Upper lobe of left lung (tissue), 6 donors: ENCODE measurements at regions not wholly inside any gene's neighbourhood (a gene's known extent, or its start where the extent isn't known, plus 50 kb on each side); places are given as distances from the start of the nearest gene placed in this dataset.

Experiments used
- ATAC-seq, 2 donors: fragments of 200-7000 bp; cut with Tn5 transposase; one replicate each; pipeline ENCODE4 v1.9.1; 2022; ENCODE audit warnings: mild to moderate bottlenecking in 2 of 2, moderate library complexity in 2 of 2; ENCODE audit not compliant: low FRiP score in 2 of 2
- DNase-seq, 2 donors: peaks; one replicate each; pipeline ENCODE4 v3.0.0-alpha.2; 2019 to 2020
- H3K27ac ChIP-seq, 4 donors: fragments of 200-600 bp; sonication (generic); one replicate each; pipeline ENCODE4 v1.5.1; 2016 to 2019
- H3K27me3 ChIP-seq, 4 donors: fragments of 200-600 bp; sonication (generic); one replicate each; pipeline ENCODE4 v1.5.1; 2017 to 2019
- H3K36me3 ChIP-seq, 4 donors: fragments of 200-600 bp; sonication (generic); one replicate each; pipeline ENCODE4 v1.5.1; 2016 to 2019
- H3K4me1 ChIP-seq, 4 donors: fragments of 200-600 bp; sonication (generic); one replicate each; pipeline ENCODE4 v1.5.1; 2018 to 2019
- H3K4me3 ChIP-seq, 4 donors: fragments of 200-600 bp; sonication (generic); one replicate each; pipeline ENCODE4 v1.5.1; 2017 to 2019; ENCODE audit warnings: mild to moderate bottlenecking in 2 of 4, moderate library complexity in 1 of 4
- H3K9me3 ChIP-seq, 4 donors: fragments of 200-600 bp; sonication (generic); one replicate each; pipeline ENCODE4 v1.5.1; 2018 to 2019
- CTCF ChIP-seq, 6 experiments: fragments of 450-650 bp in 4 of 6; fragments of 200-600 bp in 2 of 6; sonication (generic) in 2 of 6; IDR thresholded peaks; one replicate each; pipeline ENCODE4 v1.5.1; 2016 to 2019; ENCODE audit warnings: antibody characterized with exemption in 6 of 6
- EP300 ChIP-seq, 4 donors: sonication (generic); formaldehyde crosslinking; IDR thresholded peaks; one replicate each; pipeline ENCODE4 v1.5.1; 2017; ENCODE audit warnings: antibody characterized with exemption in 4 of 4, control low read depth in 2 of 4
- POLR2A ChIP-seq, 4 donors: fragments of 450-650 bp; IDR thresholded peaks; one replicate each; pipeline ENCODE4 v1.5.1; 2016 to 2017; ENCODE audit warnings: antibody characterized with exemption in 4 of 4, mild to moderate bottlenecking in 2 of 4
- POLR2AphosphoS5 ChIP-seq, 2 donors: sonication (generic); formaldehyde crosslinking; IDR thresholded peaks; one replicate each; pipeline ENCODE4 v1.5.1; 2017; ENCODE audit warnings: antibody characterized with exemption in 2 of 2
- WGBS, 2 donors: methylation state at CpG; one replicate each; pipeline ENCODE4 v1.1.5; 2017 to 2018; 5-methylcytosine and 5-hydroxymethylcytosine counted together
- donor health status: DM: no; HTN: no; CAD: no; lungs with moderate emphysema.
- donor health status: DM: no; HTN: yes; CAD: no; lungs with severe emphysema.

DNA sequence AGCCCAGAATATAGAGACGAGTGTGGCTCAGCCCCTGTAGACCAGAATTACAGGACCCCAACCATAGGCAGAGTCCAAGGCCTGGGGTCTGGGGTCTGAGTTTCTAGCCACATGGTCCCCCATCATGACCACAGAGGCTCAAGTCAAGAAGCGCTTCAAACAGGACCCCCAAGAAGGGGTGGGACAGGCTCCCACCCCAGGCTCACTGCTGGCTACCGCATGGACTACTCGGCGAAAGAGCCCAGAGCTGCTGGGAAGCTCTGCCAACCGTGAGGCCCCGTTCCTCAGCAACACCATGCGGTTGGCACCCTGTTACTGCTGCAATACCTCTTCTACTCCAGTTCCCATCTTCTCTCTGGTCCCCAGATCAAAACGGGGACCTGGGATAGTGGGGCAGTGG lies 254.8 kb downstream of the TEX29 start:
- peaks cover 7 to 27% (median 20%) of the 10 kb centered on the region in 4 donors for H3K9me3 ChIP-seq
- TF ChIP-seq POLR2A (IDR thresholded peaks at IDR 0.05) (no peak), EP300 (IDR thresholded peaks at IDR 0.05) (no peak), POLR2AphosphoS5 (IDR thresholded peaks at IDR 0.05) (no peak), CTCF (IDR thresholded peaks at IDR 0.05) (no peak)
- no peaks in the 10 kb centered on the region for H3K27me3 ChIP-seq
- ATAC-seq (no peak), DNase-seq (no peak)
- H3K36me3 ChIP-seq, result no peaks in the 10 kb centered on the region
- H3K4me1 ChIP-seq, result no peaks in the 10 kb centered on the region
- no peak overlapping the region for H3K4me3 ChIP-seq
- no peak overlapping the region for H3K27ac ChIP-seq
- WGBS, 2 donors, result 81 to 93% methylated on average over 2 to 9 of the region's 9 CpGs

DNA sequence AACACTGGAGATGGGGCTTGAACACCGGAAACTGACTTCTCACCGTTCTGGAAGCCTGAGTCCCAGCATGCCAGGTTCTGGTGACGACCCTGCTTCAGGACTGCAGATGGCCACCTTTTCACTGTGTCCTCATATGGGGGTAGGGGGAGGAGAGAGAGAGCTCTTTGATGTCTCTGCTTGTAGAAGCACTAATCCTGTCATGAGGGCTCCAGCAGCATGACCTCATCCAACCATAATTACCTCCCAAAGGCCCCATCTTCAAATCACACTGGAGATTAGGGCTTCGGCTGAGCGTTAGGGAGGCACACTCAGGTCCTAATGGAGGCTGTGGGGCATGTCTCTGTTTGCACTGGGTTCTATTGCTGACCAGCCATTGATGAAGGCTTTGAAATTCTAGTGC lies 255.3 kb downstream of the TEX29 start:
- Histone ChIP-seq H3K27ac (no peak overlapping the region), H3K9me3 (peaks cover 7 to 30% (median 21%) of the 10 kb centered on the region in 4 donors), H3K4me3 (no peak overlapping the region), H3K36me3 (no peaks in the 10 kb centered on the region), H3K4me1 (no peaks in the 10 kb centered on the region), H3K27me3 (no peaks in the 10 kb centered on the region)
- TF ChIP-seq POLR2A (IDR thresholded peaks at IDR 0.05) (no peak), POLR2AphosphoS5 (IDR thresholded peaks at IDR 0.05) (no peak), EP300 (IDR thresholded peaks at IDR 0.05) (no peak), CTCF (IDR thresholded peaks at IDR 0.05) (no peak)
- WGBS, 2 donors, result 69 to 83% methylated on average over 5 of the region's 5 CpGs
- ATAC-seq, result no peak
- DNase-seq, result no peak

DNA sequence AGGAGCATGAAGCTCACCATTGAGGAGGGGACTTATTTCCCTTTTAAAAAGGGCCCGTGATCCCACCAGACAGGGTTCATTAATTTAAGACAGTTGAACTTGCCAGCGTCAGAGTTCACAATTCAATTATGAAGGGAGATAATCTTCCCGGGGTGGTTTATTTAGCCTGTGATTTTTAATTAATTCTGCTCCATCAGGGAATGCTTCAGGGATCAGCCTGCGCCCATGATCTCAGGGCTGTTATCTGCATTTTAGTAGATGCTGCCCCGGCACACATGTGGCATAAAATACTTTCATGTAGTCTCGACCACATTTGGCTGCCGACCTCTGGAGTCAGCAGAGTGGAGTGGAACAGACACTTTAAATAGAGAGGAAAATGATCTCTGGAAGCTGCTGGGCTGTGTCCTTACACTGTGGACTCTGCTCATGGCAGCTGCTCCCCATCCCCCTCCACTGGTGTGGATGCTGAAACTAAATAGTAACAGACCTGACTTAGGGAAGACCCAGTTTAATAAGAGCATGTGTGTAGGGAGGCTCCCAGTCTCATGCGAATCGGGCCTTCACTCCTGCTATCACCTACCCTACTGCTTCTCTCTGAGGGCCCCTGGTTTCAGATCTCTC lies 256.9 kb downstream of the TEX29 start:
- Histone ChIP-seq H3K36me3 (no peaks in the 10 kb centered on the region), H3K9me3 (peaks cover 7 to 31% (median 21%) of the 10 kb centered on the region in 4 donors), H3K4me3 (no peak overlapping the region), H3K4me1 (no peaks in the 10 kb centered on the region), H3K27me3 (no peaks in the 10 kb centered on the region), H3K27ac (no peak overlapping the region)
- TF ChIP-seq POLR2AphosphoS5 (IDR thresholded peaks at IDR 0.05) (no peak), EP300 (IDR thresholded peaks at IDR 0.05) (no peak), POLR2A (IDR thresholded peaks at IDR 0.05) (no peak), CTCF (IDR thresholded peaks at IDR 0.05) (no peak)
- WGBS, 2 donors, result 73 to 78% methylated on average over 9 of the region's 9 CpGs
- ATAC-seq, result no peak
- no peak for DNase-seq

GRCh38 chr13:111577956-111578605 lies 257.6 kb downstream of the TEX29 start:
- H3K4me1 ChIP-seq, result no peaks in the 10 kb centered on the region
- ATAC-seq, result peak in 1 of 2 donors; percentile 17
- TF ChIP-seq EP300 (IDR thresholded peaks at IDR 0.05), result no peak

DNA sequence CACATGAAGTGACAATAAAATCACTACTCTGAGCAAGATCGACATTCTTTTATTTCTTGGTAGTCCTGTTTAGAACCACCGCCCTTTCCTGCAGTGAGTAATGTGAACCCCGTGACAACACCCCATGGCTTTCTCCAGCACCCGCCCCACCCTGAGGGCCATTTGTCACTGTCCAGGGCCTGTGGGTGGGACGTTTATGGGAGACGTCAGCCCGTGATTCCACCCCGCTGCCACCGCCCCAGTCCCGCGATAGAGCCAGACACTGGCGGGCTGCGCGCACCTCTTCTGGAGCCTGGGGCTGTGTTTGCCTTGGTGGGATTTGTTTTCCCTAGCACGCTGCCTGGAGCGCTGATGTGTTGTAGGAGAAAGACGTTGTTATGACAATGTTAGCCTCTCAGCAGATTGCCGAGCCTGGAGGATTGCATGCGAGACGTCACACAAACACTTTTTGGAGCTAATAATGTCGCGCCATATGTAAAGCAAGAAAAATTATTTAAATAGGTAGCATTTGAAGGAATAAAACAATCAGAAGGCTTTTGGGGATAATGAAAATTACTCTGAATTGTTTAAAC lies 263.7 kb downstream of the TEX29 start:
- no peak for ATAC-seq
- DNase-seq, result peak in 1 of 2 donors; percentile 58
- H3K9me3 ChIP-seq, result peaks cover 0 to 11% (median 4%) of the 10 kb centered on the region in 4 donors
- H3K4me3 ChIP-seq, result no peak overlapping the region
- no peaks in the 10 kb centered on the region for H3K36me3 ChIP-seq
- TF ChIP-seq CTCF (IDR thresholded peaks at IDR 0.05) (no peak), POLR2AphosphoS5 (IDR thresholded peaks at IDR 0.05) (no peak), EP300 (IDR thresholded peaks at IDR 0.05) (no peak), POLR2A (IDR thresholded peaks at IDR 0.05) (no peak)
- no peaks in the 10 kb centered on the region for H3K4me1 ChIP-seq
- WGBS, 2 donors, result 78 to 80% methylated on average over 21 to 22 of the region's 22 CpGs
- H3K27ac ChIP-seq, result no peak overlapping the region
- no peaks in the 10 kb centered on the region for H3K27me3 ChIP-seq

More at GRCh38 chr13:111577956-111578605, 257.6 kb downstream of the TEX29 start:
- no peaks in the 10 kb centered on the region for H3K27me3 ChIP-seq
- no peak for DNase-seq
- no peak overlapping the region for H3K4me3 ChIP-seq
- H3K27ac ChIP-seq, result no peak overlapping the region
- WGBS, 2 donors, result 91 to 94% methylated on average over 11 to 15 of the region's 15 CpGs
- H3K36me3 ChIP-seq, result no peaks in the 10 kb centered on the region
- peaks cover 7 to 28% (median 18%) of the 10 kb centered on the region in 4 donors for H3K9me3 ChIP-seq
